ENCODE measurements at regions not wholly inside any gene's neighbourhood (a gene's known extent, or its start where the extent isn't known, plus 50 kb on each side); places are given as distances from the start of the nearest gene placed in this dataset.
"Not testable (repeated sequence)": the region's sequence is repeated elsewhere in the genome, so short reads cannot be mapped to it uniquely, and the experiment has no call there.

GRCh38 chr2:118791483-118791882 is 56.0 kb downstream of the EN1 start:
- no peak for DNase-seq

GRCh38 chr2:118786746-118787145 is 60.7 kb downstream of the EN1 start:
- no peak for DNase-seq

- no peak for DNase-seq
These were observed 62.6 kb downstream of the EN1 start for GRCh38 chr2:118784860-118785259.

- DNase-seq = no peak
These were observed 68.1 kb downstream of the EN1 start for GRCh38 chr2:118779362-118779761.

GRCh38 chr2:118774458-118775133 is 72.9 kb downstream of the EN1 start:
- DNase-seq = no peak

GRCh38 chr2:118773826-118774225 is 73.6 kb downstream of the EN1 start:
- no peak for DNase-seq

GRCh38 chr2:118772487-118773200 is 74.8 kb downstream of the EN1 start:
- no peak for DNase-seq

- DNase-seq = no peak
These were observed 77.6 kb downstream of the EN1 start for GRCh38 chr2:118769707-118770400.

- no peak for DNase-seq
These were observed 80.6 kb downstream of the EN1 start for GRCh38 chr2:118766871-118767270.

GRCh38 chr2:118764855-118765254 is 82.6 kb downstream of the EN1 start:
- DNase-seq = no peak

- DNase-seq = no peak
These were observed 83.7 kb downstream of the EN1 start for GRCh38 chr2:118763797-118764196.

- no peak for DNase-seq
These were observed 85.2 kb downstream of the EN1 start for GRCh38 chr2:118762290-118762689.

- DNase-seq = no peak
These were observed 85.7 kb downstream of the EN1 start for GRCh38 chr2:118761771-118762170.

GRCh38 chr2:118755901-118756300 is 91.5 kb downstream of the EN1 start:
- DNase-seq = no peak

- no peak for DNase-seq
These were observed 92.1 kb downstream of the EN1 start for GRCh38 chr2:118755384-118755783.

- no peak for DNase-seq
These were observed 94.6 kb downstream of the EN1 start for GRCh38 chr2:118752762-118753429.

GRCh38 chr2:118750959-118751565 is 96.4 kb downstream of the EN1 start:
- no peak for DNase-seq

GRCh38 chr2:118748245-118748885 is 99.1 kb downstream of the EN1 start:
- DNase-seq = no peak

- DNase-seq = no peak
These were observed 99.8 kb downstream of the EN1 start for GRCh38 chr2:118747637-118748036.

GRCh38 chr2:118747066-118747465 is 100.4 kb downstream of the EN1 start:
- no peak for DNase-seq

GRCh38 chr2:118744682-118745181 is 102.7 kb downstream of the EN1 start:
- not testable (repeated sequence) for DNase-seq

Data from activated T-cell treated with anti-CD3 and anti-CD28 coated beads for 4 hours (primary cell).